ENCODE measurements at regions not wholly inside any gene's neighbourhood (a gene's known extent, or its start where the extent isn't known, plus 50 kb on each side); places are given as distances from the start of the nearest gene placed in this dataset.
A peak's percentile ranks its signal among the peaks of the same experiment; 100 is the strongest.

GRCh38 chr13:105641121-105641520 lies 894.3 kb downstream of the EFNB2 start:
- Mint-ChIP-seq H3K27ac (no peak overlapping the region), H3K4me1 (peaks cover 11% of the 10 kb centered on the region), H3K36me3 (no peaks in the 10 kb centered on the region), H3K4me3 (no peak overlapping the region), H3K27me3 (ENCODE audit: low read depth) (no peaks in the 10 kb centered on the region), H3K9me3 (peaks cover 8% of the 10 kb centered on the region)
- no peak for DNase-seq (ENCODE audit: low spot score in 2 of 2, unreplicated experiment in 2 of 2)
- TF ChIP-seq, protein P1, sequence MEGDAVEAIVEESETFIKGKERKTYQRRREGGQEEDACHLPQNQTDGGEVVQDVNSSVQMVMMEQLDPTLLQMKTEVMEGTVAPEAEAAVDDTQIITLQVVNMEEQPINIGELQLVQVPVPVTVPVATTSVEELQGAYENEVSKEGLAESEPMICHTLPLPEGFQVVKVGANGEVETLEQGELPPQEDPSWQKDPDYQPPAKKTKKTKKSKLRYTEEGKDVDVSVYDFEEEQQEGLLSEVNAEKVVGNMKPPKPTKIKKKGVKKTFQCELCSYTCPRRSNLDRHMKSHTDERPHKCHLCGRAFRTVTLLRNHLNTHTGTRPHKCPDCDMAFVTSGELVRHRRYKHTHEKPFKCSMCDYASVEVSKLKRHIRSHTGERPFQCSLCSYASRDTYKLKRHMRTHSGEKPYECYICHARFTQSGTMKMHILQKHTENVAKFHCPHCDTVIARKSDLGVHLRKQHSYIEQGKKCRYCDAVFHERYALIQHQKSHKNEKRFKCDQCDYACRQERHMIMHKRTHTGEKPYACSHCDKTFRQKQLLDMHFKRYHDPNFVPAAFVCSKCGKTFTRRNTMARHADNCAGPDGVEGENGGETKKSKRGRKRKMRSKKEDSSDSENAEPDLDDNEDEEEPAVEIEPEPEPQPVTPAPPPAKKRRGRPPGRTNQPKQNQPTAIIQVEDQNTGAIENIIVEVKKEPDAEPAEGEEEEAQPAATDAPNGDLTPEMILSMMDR (IDR thresholded peaks at IDR 0.05; ENCODE audit: unreplicated experiment), result no peak

- Mint-ChIP-seq H3K9me3 (peaks cover 3% of the 10 kb centered on the region), H3K27ac (peak overlapping the region; percentile 6), H3K4me1 (peaks cover 11% of the 10 kb centered on the region), H3K4me3 (no peak overlapping the region), H3K27me3 (ENCODE audit: low read depth) (no peaks in the 10 kb centered on the region), H3K36me3 (no peaks in the 10 kb centered on the region)
- DNase-seq (ENCODE audit: low spot score in 2 of 2, unreplicated experiment in 2 of 2), result no peak
- TF ChIP-seq, protein P1 (IDR thresholded peaks at IDR 0.05; ENCODE audit: unreplicated experiment), result no peak
Observed at GRCh38 chr13:105638426-105638825, 897.0 kb downstream of the EFNB2 start.

DNA sequence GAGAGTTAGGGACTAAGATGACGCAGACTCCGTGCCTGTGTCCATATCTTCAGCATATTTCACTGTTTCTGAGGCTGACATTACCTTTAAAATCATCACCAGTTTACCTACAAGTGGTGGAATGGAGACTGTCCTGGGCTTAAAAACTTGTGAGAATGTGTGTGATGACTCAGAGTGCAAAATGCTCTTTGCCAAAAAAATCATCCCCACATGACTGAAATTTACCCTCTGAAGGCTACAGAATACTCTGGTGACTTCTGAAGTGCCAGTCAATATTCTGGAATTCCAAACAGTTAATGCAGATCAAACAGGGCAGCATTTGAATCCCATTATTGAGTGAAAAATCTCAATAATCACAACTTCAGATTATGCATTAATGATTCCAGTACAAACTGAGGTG lies 901.4 kb downstream of the EFNB2 start:
- no peak for DNase-seq (ENCODE audit: low spot score in 2 of 2, unreplicated experiment in 2 of 2)
- no peaks in the 10 kb centered on the region for H3K9me3 Mint-ChIP-seq
- peaks cover 9% of the 10 kb centered on the region for H3K4me1 Mint-ChIP-seq
- no peak overlapping the region for H3K27ac Mint-ChIP-seq
- no peaks in the 10 kb centered on the region for H3K36me3 Mint-ChIP-seq
- H3K27me3 Mint-ChIP-seq (ENCODE audit: low read depth), result no peaks in the 10 kb centered on the region
- no peak overlapping the region for H3K4me3 Mint-ChIP-seq
- TF ChIP-seq, protein P1 (IDR thresholded peaks at IDR 0.05; ENCODE audit: unreplicated experiment), result no peak

DNA sequence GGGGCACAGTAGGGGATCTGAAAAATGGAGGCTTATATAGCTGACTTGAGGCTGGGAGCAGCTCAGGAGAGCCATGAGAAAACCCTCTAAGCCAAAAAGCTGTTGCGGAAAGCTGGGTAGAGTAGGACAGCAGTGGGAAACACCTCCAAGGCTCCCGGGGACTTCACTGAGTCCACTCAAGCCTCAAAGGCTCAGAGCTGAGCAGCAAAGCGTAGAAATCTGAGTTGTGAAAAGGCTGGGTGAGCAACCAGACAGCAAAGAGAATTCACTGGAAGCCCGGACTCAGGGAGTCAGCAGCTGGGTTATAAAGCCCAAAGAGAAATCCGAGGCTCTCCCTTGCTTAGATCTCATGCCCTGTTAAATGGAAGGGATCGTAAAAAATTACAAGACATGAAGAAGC lies 905.0 kb downstream of the EFNB2 start:
- Mint-ChIP-seq H3K4me3 (no peak overlapping the region), H3K27ac (no peak overlapping the region), H3K4me1 (peaks cover 13% of the 10 kb centered on the region), H3K9me3 (no peaks in the 10 kb centered on the region), H3K27me3 (ENCODE audit: low read depth) (no peaks in the 10 kb centered on the region), H3K36me3 (no peaks in the 10 kb centered on the region)
- no peak for DNase-seq (ENCODE audit: low spot score in 2 of 2, unreplicated experiment in 2 of 2)
- TF ChIP-seq, protein P1 (IDR thresholded peaks at IDR 0.05; ENCODE audit: unreplicated experiment), result no peak

- peaks cover 18% of the 10 kb centered on the region for H3K4me1 Mint-ChIP-seq
- TF ChIP-seq, protein P1 (IDR thresholded peaks at IDR 0.05; ENCODE audit: unreplicated experiment), result no peak
- no peak overlapping the region for H3K27ac Mint-ChIP-seq
- peaks cover 4% of the 10 kb centered on the region for H3K9me3 Mint-ChIP-seq
- DNase-seq (ENCODE audit: low spot score in 2 of 2, unreplicated experiment in 2 of 2), result no peak
- H3K36me3 Mint-ChIP-seq, result no peaks in the 10 kb centered on the region
- no peak overlapping the region for H3K4me3 Mint-ChIP-seq
- no peaks in the 10 kb centered on the region for H3K27me3 Mint-ChIP-seq (ENCODE audit: low read depth)
Observed at GRCh38 chr13:105627270-105627669, 908.2 kb downstream of the EFNB2 start.

- peaks cover 4% of the 10 kb centered on the region for H3K9me3 Mint-ChIP-seq
- no peak for DNase-seq (ENCODE audit: low spot score in 2 of 2, unreplicated experiment in 2 of 2)
- peak overlapping the region; percentile 50 for H3K27ac Mint-ChIP-seq
- H3K27me3 Mint-ChIP-seq (ENCODE audit: low read depth), result no peaks in the 10 kb centered on the region
- TF ChIP-seq, protein P1 (IDR thresholded peaks at IDR 0.05; ENCODE audit: unreplicated experiment), result no peak
- no peaks in the 10 kb centered on the region for H3K36me3 Mint-ChIP-seq
- peaks cover 23% of the 10 kb centered on the region for H3K4me1 Mint-ChIP-seq
- H3K4me3 Mint-ChIP-seq, result no peak overlapping the region
Observed at GRCh38 chr13:105625691-105626090, 909.8 kb downstream of the EFNB2 start.
